OCI-LY3 (cell line): ENCODE measurements at regions not wholly inside any gene's neighbourhood (a gene's known extent, or its start where the extent isn't known, plus 50 kb on each side); places are given as distances from the start of the nearest gene placed in this dataset.
A peak's percentile ranks its signal among the peaks of the same experiment; 100 is the strongest.

Experiments used
- H2AFZ ChIP-seq: fragments of 200-600, 300-600 bp; shearing (Covaris generic); 2 replicates; pipeline ENCODE4 v1.6.0; 2014; ENCODE audit warnings: antibody characterized with exemption, low read depth, low read length
- H3K27ac ChIP-seq: fragments of 200-600, 300-600 bp; sonication (generic); 2 replicates; pipeline ENCODE4 v1.5.1; 2014; ENCODE audit warnings: mild to moderate bottlenecking, low read length, moderate library complexity, mixed read lengths
- H3K27me3 ChIP-seq: fragments of 200-600, 300-600 bp; sonication (generic); 2 replicates; pipeline ENCODE4 v1.6.1; 2014; ENCODE audit warnings: low read depth, low read length, mixed read lengths
- H3K36me3 ChIP-seq: fragments of 200-600, 300-600 bp; sonication (generic); replicated peaks from 2 replicates; pipeline ENCODE3; 2014; ENCODE audit warnings: low read depth, low read length, mixed read lengths
- H3K4me1 ChIP-seq: fragments of 300-600, 200-600 bp; sonication (generic); 2 replicates; pipeline ENCODE4 v1.6.1; 2014; ENCODE audit warnings: low read length, mixed read lengths
- H3K4me2 ChIP-seq: fragments of 200-600, 300-600 bp; sonication (generic); 2 replicates; pipeline ENCODE4 v1.6.1; 2014; ENCODE audit warnings: low read length, mixed read lengths
- H3K4me3 ChIP-seq: fragments of 300-600, 200-600 bp; sonication (generic); 2 replicates; pipeline ENCODE4 v1.5.1; 2014; ENCODE audit warnings: antibody characterized with exemption, mild to moderate bottlenecking, low read length, moderate library complexity
- H3K79me2 ChIP-seq: fragments of 300-600, 200-600 bp; shearing (Covaris generic); 2 replicates; pipeline ENCODE4 v1.6.1; 2014; ENCODE audit warnings: mild to moderate bottlenecking, low read length, mixed read lengths
- H3K9ac ChIP-seq: fragments of 300-600, 200-600 bp; shearing (Covaris generic); 2 replicates; pipeline ENCODE4 v1.6.0; 2014; ENCODE audit warnings: mild to moderate bottlenecking, low read length, moderate library complexity
- H3K9me3 ChIP-seq: fragments of 200-600, 300-600 bp; shearing (Covaris generic); 2 replicates; pipeline ENCODE4 v1.6.1; 2014; ENCODE audit warnings: low read length, mixed read lengths; ENCODE audit not compliant: insufficient read depth
- H4K20me1 ChIP-seq: fragments of 200-600, 300-600 bp; sonication (generic); 2 replicates; pipeline ENCODE4 v1.6.1; 2016; ENCODE audit warnings: low read length, mixed read lengths; ENCODE audit not compliant: insufficient read depth
- CTCF ChIP-seq: fragments of 200-600, 300-600 bp; sonication (generic); IDR thresholded peaks from 2 replicates; pipeline ENCODE4 v1.5.1; 2014; ENCODE audit warnings: antibody characterized with exemption, low read length, low read depth
- EZH2phosphoT487 ChIP-seq: fragments of 200-600 bp; shearing (Covaris generic); IDR thresholded peaks from 2 replicates; pipeline ENCODE4 v1.6.1; 2018; ENCODE audit warnings: antibody characterized with exemption, mixed run types, low read depth

GRCh38 chr17:70699408-70699807 is 530.1 kb downstream of the KCNJ2 start:
- TF ChIP-seq CTCF = no peak
- TF ChIP-seq EZH2phosphoT487 = no peak
- H3K9me3 ChIP-seq = no peaks in the 10 kb centered on the region
- no peaks in the 10 kb centered on the region for H3K27me3 ChIP-seq
- no peaks in the 10 kb centered on the region for H3K79me2 ChIP-seq
- no peak overlapping the region for H3K4me3 ChIP-seq
- peaks cover 24% of the 10 kb centered on the region for H3K4me1 ChIP-seq
- no peaks in the 10 kb centered on the region for H4K20me1 ChIP-seq
- H3K36me3 ChIP-seq = no peaks in the 10 kb centered on the region
- no peak overlapping the region for H2AFZ ChIP-seq
- H3K27ac ChIP-seq = no peak overlapping the region
- H3K4me2 ChIP-seq = no peak overlapping the region
- H3K9ac ChIP-seq = no peak overlapping the region

- peaks cover 24% of the 10 kb centered on the region for H3K4me1 ChIP-seq
- H3K4me2 ChIP-seq = peak overlapping the region; percentile 87
- peak overlapping the region; percentile 12; the same call in 1 of the 2 replicates for H3K9ac ChIP-seq
- peak overlapping the region; percentile 65 for H3K4me3 ChIP-seq
- no peak overlapping the region for H2AFZ ChIP-seq
- no peaks in the 10 kb centered on the region for H3K9me3 ChIP-seq
- no peaks in the 10 kb centered on the region for H3K27me3 ChIP-seq
- H4K20me1 ChIP-seq = no peaks in the 10 kb centered on the region
- H3K79me2 ChIP-seq = no peaks in the 10 kb centered on the region
- no peaks in the 10 kb centered on the region for H3K36me3 ChIP-seq
- H3K27ac ChIP-seq = peak overlapping the region; percentile 78
- no peak for TF ChIP-seq CTCF
- TF ChIP-seq EZH2phosphoT487 = no peak
Measured at GRCh38 chr17:70702683-70703255, 533.4 kb downstream of the KCNJ2 start.

- no peaks in the 10 kb centered on the region for H3K79me2 ChIP-seq
- no peak overlapping the region for H3K4me2 ChIP-seq
- H3K36me3 ChIP-seq = no peaks in the 10 kb centered on the region
- H3K27ac ChIP-seq = no peak overlapping the region
- H3K9me3 ChIP-seq = no peaks in the 10 kb centered on the region
- no peak overlapping the region for H3K9ac ChIP-seq
- no peaks in the 10 kb centered on the region for H4K20me1 ChIP-seq
- no peak overlapping the region for H2AFZ ChIP-seq
- no peaks in the 10 kb centered on the region for H3K27me3 ChIP-seq
- TF ChIP-seq CTCF (no peak), EZH2phosphoT487 (no peak)
- H3K4me1 ChIP-seq = no peaks in the 10 kb centered on the region
- H3K4me3 ChIP-seq = no peak overlapping the region
Measured at GRCh38 chr17:70709596-70709995, 540.3 kb downstream of the KCNJ2 start.

- no peak overlapping the region for H3K9ac ChIP-seq
- no peaks in the 10 kb centered on the region for H3K36me3 ChIP-seq
- no peaks in the 10 kb centered on the region for H4K20me1 ChIP-seq
- TF ChIP-seq CTCF = no peak
- no peak for TF ChIP-seq EZH2phosphoT487
- H3K4me2 ChIP-seq = no peak overlapping the region
- H3K27me3 ChIP-seq = no peaks in the 10 kb centered on the region
- no peak overlapping the region for H2AFZ ChIP-seq
- H3K9me3 ChIP-seq = no peaks in the 10 kb centered on the region
- H3K4me3 ChIP-seq = no peak overlapping the region
- no peaks in the 10 kb centered on the region for H3K4me1 ChIP-seq
- no peaks in the 10 kb centered on the region for H3K79me2 ChIP-seq
- no peak overlapping the region for H3K27ac ChIP-seq
Measured at GRCh38 chr17:70713694-70714093, 544.4 kb downstream of the KCNJ2 start.
